IMR-90 (cell line): ENCODE measurements at regions not wholly inside any gene's neighbourhood (a gene's known extent, or its start where the extent isn't known, plus 50 kb on each side); places are given as distances from the start of the nearest gene placed in this dataset.

Source experiments
- ATAC-seq: fragments of 200-7000 bp; cut with Tn5 transposase; 2 replicates; pipeline ENCODE4 v1.9.1; 2020; ENCODE audit warnings: low read depth, mild to moderate bottlenecking, moderate library complexity
- BruUV-seq: library from RNA; stranded (reverse); fragments of 400-500 nt; replicated peaks from 2 replicates; lab custom pipeline; 2021; lab: Mats Ljungman, UMichigan
- CTCF ChIA-PET: fragments of 300-600 bp; formaldehyde crosslinking; extraction: SDS; loops from one replicate; lab custom pipeline; 2021; ENCODE audit warnings: antibody characterized with exemption; lab: Yijun Ruan, JAX
- POLR2A ChIA-PET: fragments of 300-600 bp; sonication (Branson Sonifier 250); formaldehyde crosslinking; loops from one replicate; lab custom pipeline; 2022; ENCODE audit warnings: antibody characterized with exemption; ENCODE audit not compliant: unreplicated experiment; lab: Charles Lee
- DNase-seq: peaks from one replicate; pipeline ENCODE4 v3.0.0; 2013
- H2AFZ ChIP-seq: replicated peaks from 2 replicates; pipeline ENCODE3; 2013; ENCODE audit warnings: low read length, mild to moderate bottlenecking; ENCODE audit not compliant: poor library complexity
- H2AK5ac ChIP-seq: 2 replicates; pipeline ENCODE4 v1.6.1; 2013; ENCODE audit warnings: low read depth, low read length, inconsistent platforms
- H2AK9ac ChIP-seq: replicated peaks from 2 replicates; pipeline ENCODE3; 2013; ENCODE audit warnings: mild to moderate bottlenecking, low read depth, low read length, moderate library complexity; ENCODE audit not compliant: poor library complexity
- H2BK120ac ChIP-seq: 2 replicates; pipeline ENCODE4 v1.6.1; 2013; ENCODE audit warnings: low read depth, low read length, inconsistent platforms
- H2BK15ac ChIP-seq: 3 replicates; pipeline ENCODE4 v1.6.1; 2013; ENCODE audit warnings: low read depth, low read length, inconsistent platforms
- H2BK20ac ChIP-seq: 2 replicates; pipeline ENCODE4 v1.6.1; 2013; ENCODE audit warnings: low read depth, mild to moderate bottlenecking, inconsistent platforms, low read length, moderate library complexity
- H2BK5ac ChIP-seq: 2 replicates; pipeline ENCODE4 v1.6.1; 2013; ENCODE audit warnings: mild to moderate bottlenecking, low read depth, low read length, inconsistent platforms; ENCODE audit not compliant: poor library complexity, severe bottlenecking
- H3K14ac ChIP-seq: replicated peaks from 2 replicates; pipeline ENCODE4 v1.6.1; 2013; ENCODE audit warnings: low read depth, low read length, inconsistent platforms
- H3K18ac ChIP-seq: 2 replicates; pipeline ENCODE4 v1.6.1; 2013; ENCODE audit warnings: low read depth, low read length, control low read depth
- H3K23ac ChIP-seq: 2 replicates; pipeline ENCODE4 v1.6.1; 2013; ENCODE audit warnings: low read depth, low read length, inconsistent platforms
- H3K27ac ChIP-seq: 2 replicates; pipeline ENCODE4 v1.5.1; 2013; ENCODE audit warnings: mild to moderate bottlenecking, control low read depth, low read length; ENCODE audit not compliant: insufficient read depth
- H3K27me3 ChIP-seq: 2 replicates; pipeline ENCODE4 v1.6.1; 2013; ENCODE audit warnings: low read length; ENCODE audit not compliant: control insufficient read depth, insufficient read depth
- H3K36me3 ChIP-seq: 2 replicates; pipeline ENCODE4 v1.6.1; 2013; ENCODE audit warnings: low read length, mixed read lengths; ENCODE audit not compliant: control insufficient read depth, insufficient read depth
- H3K4ac ChIP-seq: 2 replicates; pipeline ENCODE4 v1.6.1; 2013; ENCODE audit warnings: low read depth, low read length, inconsistent platforms
- H3K4me1 ChIP-seq: 2 replicates; pipeline ENCODE4 v1.6.1; 2013; ENCODE audit warnings: low read length, mixed read lengths; ENCODE audit not compliant: control insufficient read depth, insufficient read depth
- H3K4me2 ChIP-seq: 2 replicates; pipeline ENCODE4 v1.6.1; 2013; ENCODE audit warnings: low read depth, mild to moderate bottlenecking, control low read depth, low read length, moderate library complexity
- H3K4me3 ChIP-seq: 2 replicates; pipeline ENCODE4 v1.5.1; 2013; ENCODE audit warnings: low read depth, mild to moderate bottlenecking, control low read depth, low read length, moderate library complexity; ENCODE audit not compliant: insufficient read depth
- H3K56ac ChIP-seq: 2 replicates; pipeline ENCODE4 v1.6.1; 2013; ENCODE audit warnings: low read length, inconsistent platforms; ENCODE audit not compliant: insufficient read depth; ENCODE audit errors: extremely low read depth
- H3K79me1 ChIP-seq, 2 experiments: 2 replicates each; pipeline ENCODE4 v1.6.1; 2013; ENCODE audit warnings: low read length in 2 of 2, inconsistent platforms in 1 of 2, low read depth in 1 of 2
- H3K9ac ChIP-seq: 2 replicates; pipeline ENCODE4 v1.6.1; 2013; ENCODE audit warnings: low read depth, low read length, control low read depth
- H3K9me1 ChIP-seq: 2 replicates; pipeline ENCODE4 v1.6.1; 2013; ENCODE audit warnings: low read length, inconsistent platforms; ENCODE audit not compliant: insufficient read depth
- H3K9me3 ChIP-seq: 2 replicates; pipeline ENCODE4 v1.6.1; 2013; ENCODE audit warnings: low read length; ENCODE audit not compliant: control insufficient read depth, insufficient read depth
- H4K20me1 ChIP-seq: 2 replicates; pipeline ENCODE4 v1.6.1; 2013; ENCODE audit warnings: low read length, inconsistent platforms; ENCODE audit not compliant: insufficient read depth
- H4K5ac ChIP-seq: 2 replicates; pipeline ENCODE4 v1.6.1; 2013; ENCODE audit warnings: mild to moderate bottlenecking, low read depth, low read length, control low read depth
- H4K8ac ChIP-seq, 2 experiments: 2 replicates each; pipeline ENCODE4 v1.6.1; 2013; ENCODE audit warnings: low read depth in 2 of 2, low read length in 2 of 2, control low read depth in 1 of 2, inconsistent platforms in 1 of 2
- H4K91ac ChIP-seq: 2 replicates; pipeline ENCODE4 v1.6.1; 2013; ENCODE audit warnings: low read depth, low read length, inconsistent platforms; ENCODE audit not compliant: insufficient read depth
- BHLHE40 ChIP-seq: fragments of 150-350 bp; IDR thresholded peaks from 2 replicates; pipeline ENCODE4 v1.6.1; 2016; ENCODE audit warnings: mild to moderate bottlenecking, low read depth, low read length
- MAZ ChIP-seq: IDR thresholded peaks from 2 replicates; pipeline ENCODE4 v1.6.1; 2012; ENCODE audit warnings: low read depth, mild to moderate bottlenecking, low read length, improper control_type of control experiment, moderate library complexity, borderline replicate concordance
- POLR2A ChIP-seq: IDR thresholded peaks from 2 replicates; pipeline ENCODE4 v1.6.1; 2012; ENCODE audit warnings: mild to moderate bottlenecking, low read depth, low read length
- RAD21 ChIP-seq: IDR thresholded peaks from 2 replicates; pipeline ENCODE4 v1.6.1; 2012; ENCODE audit warnings: low read length, improper control_type of control experiment
- WGBS, 2 experiments: methylation state at CpG; one replicate each; pipeline versions ENCODE4 v1.1.5 to v1.1.7; 2013; ENCODE audit warnings: missing lambda C conversion rate in 2 of 2; ENCODE audit not compliant: insufficient read length in 1 of 2; ENCODE audit errors: extremely low coverage in 2 of 2; 5-methylcytosine and 5-hydroxymethylcytosine counted together
- dilution Hi-C: fragments of 300-500 bp; cut with HindIII; formaldehyde crosslinking; loops from one replicate; pipeline ENCODE4 v1.14.3; 2018; ENCODE audit warnings: low sequenced_read_pairs; ENCODE audit not compliant: unreplicated experiment
- in situ Hi-C: fragments of 300-500 bp; cut with MboI; formaldehyde crosslinking; loops from 3 replicates; pipeline ENCODE4 v1.14.3; 2019; ENCODE audit warnings: low sequenced_read_pairs, inconsistent platforms, mixed read lengths
- intact Hi-C: fragments of 100-400 bp; cut with micrococcal nuclease; formaldehyde crosslinking; loops from 2 replicates; pipeline ENCODE4 v1.10.0; 2022

- Histone ChIP-seq H3K4me1 (peaks cover 5% of the 10 kb centered on the region), H3K9me1 (0 out of 2 replicates have a peak, but pooled peaks cover 6% of the 10 kb centered on the region), H3K18ac (peak overlapping the region; percentile 58), H3K79me1 (peaks cover 11 to 26% of the 10 kb centered on the region in 2 experiments; a peak in 3 of 4 replicates), H3K27me3 (no peaks in the 10 kb centered on the region), H3K56ac (no peak overlapping the region; the same call in 1 of the 2 replicates), H4K5ac (peak overlapping the region; percentile 59), H2BK20ac (peak overlapping the region; percentile 41), H2BK120ac (peak overlapping the region; percentile 72), H3K14ac (peak overlapping the region; percentile 82), H3K36me3 (no peaks in the 10 kb centered on the region), H3K9ac (peak overlapping the region; percentile 92), H4K8ac (peak overlapping the region; percentile 55 to 85), H4K20me1 (no peaks in the 10 kb centered on the region), H2AFZ (peak overlapping the region; percentile 96), H3K27ac (peak overlapping the region; percentile 50), H4K91ac (peak overlapping the region; percentile 59), H2BK5ac (peak overlapping the region; percentile 66), H3K4me2 (peak overlapping the region; percentile 95), H2AK5ac (peak overlapping the region; percentile 86), H2BK15ac (peak overlapping the region; percentile 94; the same call in 1 of the 3 replicates), H2AK9ac (peak overlapping the region; percentile 95), H3K4me3 (peak overlapping the region; percentile 95), H3K23ac (peak overlapping the region; percentile 86), H3K9me3 (no peaks in the 10 kb centered on the region), H3K4ac (peak overlapping the region; percentile 86)
- TF ChIP-seq RAD21 (no peak), BHLHE40 (peak; percentile 3; the same call in 1 of the 2 replicates), POLR2A (peak; percentile 18; the same call in 1 of the 2 replicates), MAZ (no peak)
- intact Hi-C loops, result loop anchor here (2.0 to 10.0 kb wide), 4 partner anchors 36 to 908 kb away; no protein-coding TSS in a partner anchor
- BruUV-seq, result no TSS peak
- ChIA-PET POLR2A (no interaction called here), CTCF (no interaction called here)
- 0% methylated on average over 15 of the region's 48 CpGs; no CpG with 5 or more reads in 1 of the 2 experiments for WGBS, 2 experiments
- ATAC-seq, result peak; percentile 70
- dilution Hi-C loops, result no loop called here
- in situ Hi-C loops, result loop anchor here (10.0 kb wide), 2 partner anchors 130 to 1490 kb away; no protein-coding TSS in a partner anchor
- DNase-seq, result peak; percentile 62
Observed at GRCh38 chr1:98045211-98045766, 124.5 kb upstream of the DPYD start.
